Esophagus muscularis mucosa (tissue), 3 donors: ENCODE measurements at regions not wholly inside any gene's neighbourhood (a gene's known extent, or its start where the extent isn't known, plus 50 kb on each side); places are given as distances from the start of the nearest gene placed in this dataset.

Experiments
- CTCF ChIP-seq, 3 experiments: fragments of 200-600 bp in 2 of 3; fragments of 450-650 bp in 1 of 3; sonication (generic) in 2 of 3; IDR thresholded peaks; one replicate each; pipeline ENCODE4 v1.5.1; 2017 to 2019; ENCODE audit warnings: antibody characterized with exemption in 3 of 3, mild to moderate bottlenecking in 2 of 3, moderate library complexity in 1 of 3
- POLR2A ChIP-seq: fragments of 450-650 bp; IDR thresholded peaks from one replicate; pipeline ENCODE4 v1.6.1; 2017; ENCODE audit warnings: antibody characterized with exemption, moderate library complexity, mild to moderate bottlenecking, low read depth
- POLR2AphosphoS5 ChIP-seq, 2 donors: sonication (generic); formaldehyde crosslinking; IDR thresholded peaks; one replicate each; pipeline ENCODE4 v1.6.1; 2017; ENCODE audit warnings: antibody characterized with exemption in 2 of 2

- TF ChIP-seq POLR2A (no peak), CTCF (IDR thresholded peaks at IDR 0.05) (no peak), POLR2AphosphoS5 (IDR thresholded peaks at IDR 0.05) (no peak)
These were observed 53.8 kb upstream of the SORCS2 start for GRCh38 chr4:7138223-7139166.
